HG02970 (cell line): ENCODE measurements at regions not wholly inside any gene's neighbourhood (a gene's known extent, or its start where the extent isn't known, plus 50 kb on each side); places are given as distances from the start of the nearest gene placed in this dataset.
"Not testable (repeated sequence)": the region's sequence is repeated elsewhere in the genome, so short reads cannot be mapped to it uniquely, and the experiment has no call there.

ENCODE experiments used
- ATAC-seq: cut with Tn5 transposase; IDR thresholded peaks from one replicate; pipeline ENCODE4 v1.9.1; 2021; ENCODE audit warnings: mild to moderate bottlenecking, moderate library complexity, moderate number of reproducible peaks; ENCODE audit not compliant: unreplicated experiment, low FRiP score

DNA sequence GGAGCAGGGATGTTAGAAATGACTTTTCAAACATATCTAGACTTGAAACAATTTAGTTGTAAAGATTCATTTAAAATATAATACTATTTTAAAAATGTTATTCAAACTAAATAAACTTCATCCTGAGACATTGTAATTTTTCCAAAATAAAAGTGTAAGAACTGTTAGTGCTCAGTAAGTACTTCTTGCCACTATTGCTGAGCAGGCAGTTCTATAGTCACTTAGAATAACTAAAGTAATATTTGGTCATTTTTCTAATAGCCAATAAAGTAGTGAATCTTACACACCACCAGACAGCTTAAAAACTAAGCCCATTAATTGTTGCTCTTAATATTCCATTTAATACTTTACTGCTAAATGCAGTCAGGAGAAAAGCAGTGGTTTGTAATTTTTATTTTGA is 1120.0 kb upstream of the CDH10 start:
- ATAC-seq, result no peak

DNA sequence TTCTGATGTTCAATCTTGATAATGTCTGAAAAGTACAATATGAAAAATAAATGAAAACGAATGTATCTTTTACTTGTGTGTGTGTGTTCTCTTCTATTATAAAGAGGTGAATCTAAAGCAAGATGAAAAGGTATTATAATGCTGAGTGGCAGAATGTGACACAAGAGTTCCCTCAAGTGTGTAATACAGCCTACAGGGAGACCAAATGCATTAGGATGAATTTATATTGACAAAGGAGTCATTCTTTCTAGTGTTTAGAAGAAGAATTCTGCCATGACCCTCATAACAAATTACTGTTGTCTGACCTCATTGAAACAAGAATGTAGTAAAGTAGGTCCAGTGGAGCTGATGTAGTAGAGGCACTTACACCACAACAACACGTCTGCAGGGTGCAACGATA is 1119.0 kb upstream of the CDH10 start:
- no peak for ATAC-seq

DNA sequence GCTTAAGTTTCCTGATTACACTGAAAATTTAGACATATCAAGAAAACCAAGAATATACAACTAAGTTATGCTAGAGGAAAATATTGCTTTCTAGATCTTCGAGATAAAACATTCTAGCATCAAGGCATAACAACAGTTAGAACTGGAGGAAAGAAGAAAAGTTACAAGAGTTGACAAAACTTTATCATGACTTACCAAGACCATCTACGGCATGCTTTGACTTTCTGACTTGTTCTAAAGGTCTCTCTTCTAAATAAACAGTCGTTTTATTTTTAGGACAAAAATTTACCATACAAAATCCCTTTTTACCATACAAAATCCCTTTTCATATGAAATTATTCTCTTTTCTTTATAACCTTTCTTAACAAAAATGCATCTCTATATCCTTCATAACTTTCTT is 1110.1 kb upstream of the CDH10 start:
- ATAC-seq, result no peak

DNA sequence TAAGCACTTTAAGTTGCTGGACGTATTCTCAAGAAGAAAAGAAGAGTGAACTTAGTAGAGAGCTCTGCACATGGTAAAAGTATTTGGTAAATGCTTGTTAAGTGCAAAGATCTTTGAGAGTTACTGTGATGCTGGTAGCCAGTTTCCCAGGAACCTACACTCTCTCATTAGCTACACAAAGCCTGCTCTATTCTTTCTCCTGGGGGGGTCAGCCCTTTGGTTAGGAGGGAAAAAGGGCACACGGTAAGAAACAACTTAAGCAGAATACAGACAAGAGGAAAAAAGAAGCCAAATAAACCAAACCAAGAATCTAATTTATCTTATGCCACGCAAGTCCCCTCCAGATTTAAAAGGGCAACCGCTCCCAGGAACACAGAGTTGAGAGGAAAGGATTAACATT is 1100.1 kb upstream of the CDH10 start:
- no peak for ATAC-seq

DNA sequence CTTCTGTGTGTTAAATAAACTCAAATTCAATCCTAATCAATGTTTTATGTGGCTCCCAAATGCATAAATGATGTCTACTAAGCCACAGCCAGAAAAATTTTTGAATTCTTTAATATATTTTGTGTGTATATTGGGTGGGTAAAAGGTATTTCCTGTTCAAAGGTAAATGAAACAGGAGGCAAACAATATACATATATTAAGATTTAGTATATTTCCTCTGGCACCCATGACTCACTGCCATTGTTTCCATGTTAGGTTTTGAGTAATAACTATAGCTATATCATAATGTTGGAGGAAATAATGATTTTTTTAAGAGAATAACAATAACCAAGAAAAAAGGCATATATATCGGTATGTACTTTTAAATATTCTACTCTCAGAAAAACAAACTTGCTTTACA is 1071.9 kb upstream of the CDH10 start:
- no peak for ATAC-seq

DNA sequence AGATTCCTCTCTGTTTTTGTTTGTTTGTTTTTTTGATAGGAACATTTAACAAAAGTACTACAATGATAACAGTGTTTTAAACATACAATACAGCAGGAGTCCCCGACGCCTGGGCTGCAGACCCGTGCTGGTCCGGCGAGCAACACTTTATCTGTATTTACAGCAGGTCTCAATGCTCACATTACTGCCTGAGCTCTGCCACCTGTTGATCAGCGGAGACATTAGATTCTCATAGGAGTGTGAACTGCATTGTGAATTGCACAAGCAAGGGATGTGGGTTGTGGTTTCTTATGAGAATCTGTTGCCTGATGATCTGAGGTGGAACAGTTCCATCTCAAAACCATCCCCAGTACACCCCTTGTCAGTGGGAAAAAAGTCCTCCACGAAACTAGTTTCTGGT is 1068.5 kb upstream of the CDH10 start:
- no peak for ATAC-seq

DNA sequence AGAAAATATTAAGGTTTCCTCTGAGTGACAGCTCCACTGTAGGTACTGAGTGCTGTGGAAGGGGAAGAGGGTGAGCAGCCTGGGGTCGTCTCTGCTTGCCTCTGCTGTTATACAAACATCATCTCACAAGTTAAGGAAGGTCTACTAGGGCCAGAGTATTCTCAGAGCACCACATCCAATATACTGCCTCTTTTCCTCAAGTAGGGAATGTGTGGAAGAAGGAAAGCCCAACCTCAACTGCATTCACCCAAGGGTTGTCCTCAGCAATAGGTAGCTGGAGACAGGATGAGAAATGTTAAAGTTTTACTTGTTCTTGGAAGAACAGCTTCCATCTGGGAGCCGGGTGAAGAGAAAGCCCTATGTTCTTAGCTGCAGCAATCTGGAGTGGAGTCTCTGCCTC is 1062.3 kb upstream of the CDH10 start:
- no peak for ATAC-seq

DNA sequence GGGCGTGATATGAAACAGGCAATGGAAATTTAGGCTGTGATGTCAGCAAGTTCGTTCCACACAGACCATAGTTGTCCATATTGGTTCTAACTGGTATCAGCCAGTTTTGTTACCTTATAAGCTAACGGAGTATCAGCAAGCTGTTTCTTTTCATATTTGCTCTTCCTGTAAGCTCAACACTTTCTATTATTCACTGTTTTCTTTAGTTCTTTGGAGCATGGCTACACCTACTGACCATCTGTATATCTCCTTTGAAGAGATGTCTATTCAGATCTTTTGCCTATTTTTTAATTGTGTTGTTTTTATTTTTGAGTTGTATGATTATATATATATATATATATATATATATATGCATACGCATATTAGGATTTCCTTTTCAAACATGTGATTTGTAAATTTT is 1057.2 kb upstream of the CDH10 start:
- no peak for ATAC-seq

DNA sequence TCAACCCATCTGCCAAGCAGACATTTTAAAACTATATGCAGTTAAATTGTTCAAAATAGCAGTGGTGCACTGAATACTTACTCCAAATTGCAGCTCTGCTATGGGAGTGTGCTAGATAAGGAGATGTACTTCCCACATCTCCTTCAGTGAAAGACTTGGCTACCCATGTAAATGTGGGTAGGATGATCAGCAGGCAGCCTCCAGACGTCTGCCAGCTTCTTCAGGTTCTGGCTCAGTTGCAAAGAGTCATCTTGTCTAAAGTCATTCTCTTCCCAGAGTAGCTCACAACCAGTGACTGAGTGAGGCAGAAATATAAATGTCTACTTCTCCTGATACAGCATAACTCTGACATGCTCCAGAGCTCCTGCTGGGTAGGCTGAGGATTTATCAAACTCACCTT is 1050.0 kb upstream of the CDH10 start:
- ATAC-seq, result no peak

DNA sequence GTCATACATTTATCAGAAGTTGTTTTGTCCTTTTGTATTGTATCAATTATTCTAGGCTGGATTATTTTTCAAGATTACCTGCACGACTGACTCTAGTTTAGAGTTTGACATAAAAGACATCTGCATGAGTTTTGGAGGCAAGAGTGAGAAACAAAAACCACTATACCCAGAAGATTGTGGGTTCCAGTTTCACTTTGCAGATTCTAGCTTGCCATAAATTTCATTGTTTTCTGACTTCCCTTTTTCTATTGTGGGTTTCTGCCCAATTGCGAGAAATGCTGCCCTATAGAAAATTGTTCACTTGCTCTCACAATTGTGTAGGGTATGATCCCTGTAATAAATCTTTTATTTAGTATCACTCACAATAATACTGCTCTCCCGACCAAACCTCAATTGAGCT is 1043.4 kb upstream of the CDH10 start:
- ATAC-seq, result no peak

DNA sequence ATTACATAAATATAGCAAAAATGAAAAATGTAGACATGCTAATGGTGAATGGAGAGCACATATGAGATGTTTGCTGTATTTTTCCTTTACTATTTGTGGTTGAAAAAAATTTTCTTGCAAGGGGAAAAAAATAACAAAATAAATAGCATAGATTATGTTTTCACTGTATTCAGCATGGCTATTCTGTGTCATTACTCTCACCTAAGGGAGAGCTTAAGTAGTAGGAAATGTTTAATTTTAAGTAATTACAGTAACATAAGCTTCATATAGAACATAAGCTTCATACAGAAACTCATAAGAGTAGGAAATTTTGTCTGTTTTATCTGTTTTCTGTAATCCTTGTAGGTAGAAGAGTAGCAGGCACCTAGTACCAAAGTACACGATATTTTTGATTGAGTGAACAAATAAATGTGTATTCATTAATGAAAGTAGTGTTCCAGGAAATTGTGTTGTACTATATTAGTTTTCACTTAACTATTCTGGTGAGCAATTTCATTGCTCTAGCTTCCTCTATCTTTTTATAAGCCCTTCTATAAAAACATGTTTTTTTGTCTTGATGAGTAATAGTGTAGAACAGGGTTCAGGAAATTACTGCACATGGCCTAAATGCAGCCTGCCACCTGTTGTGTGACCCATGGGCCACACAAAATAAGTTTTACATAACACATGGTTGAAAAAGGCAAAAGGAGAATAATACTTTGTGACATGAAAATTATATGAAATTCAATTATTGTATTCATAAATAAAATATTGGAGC is 1025.0 kb upstream of the CDH10 start:
- ATAC-seq, result no peak

DNA sequence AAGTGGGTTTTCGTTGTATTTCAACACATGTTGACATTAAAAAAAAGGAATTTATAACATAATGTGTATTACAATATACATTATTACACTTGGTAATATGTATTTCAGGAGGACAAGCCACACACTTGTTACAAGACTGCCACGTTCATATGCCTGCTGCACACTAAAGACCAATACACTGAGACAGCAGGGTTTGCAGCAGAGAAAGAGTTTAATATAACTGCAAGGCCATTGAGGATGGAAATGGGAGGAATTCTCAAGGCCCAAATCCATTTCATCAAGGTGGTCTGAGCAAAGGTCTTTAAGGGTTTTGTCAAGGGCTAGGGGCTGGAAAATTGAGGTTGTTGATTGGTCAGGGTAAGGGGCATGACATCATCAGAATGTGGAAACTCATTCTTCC is 1017.8 kb upstream of the CDH10 start:
- ATAC-seq, result no peak

DNA sequence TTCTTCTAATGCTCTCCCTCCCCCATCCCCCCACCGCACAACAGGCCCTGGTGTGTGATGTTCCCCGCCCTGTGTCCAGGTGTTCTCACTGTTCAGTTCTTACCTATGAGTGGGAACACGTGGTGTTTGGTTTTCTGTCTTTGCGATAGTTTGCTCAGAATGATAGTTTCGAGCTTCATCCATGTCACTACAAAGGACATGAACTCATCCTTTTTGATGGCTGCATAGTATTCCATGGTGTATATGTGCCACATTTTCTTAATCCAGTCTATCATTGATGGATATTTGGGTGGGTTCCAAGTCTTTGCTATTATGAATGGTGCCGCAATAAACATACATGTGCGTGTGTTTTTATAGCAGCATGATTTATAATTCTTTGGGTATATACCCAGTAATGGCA is 1005.5 kb upstream of the CDH10 start:
- not testable (repeated sequence) for ATAC-seq

DNA sequence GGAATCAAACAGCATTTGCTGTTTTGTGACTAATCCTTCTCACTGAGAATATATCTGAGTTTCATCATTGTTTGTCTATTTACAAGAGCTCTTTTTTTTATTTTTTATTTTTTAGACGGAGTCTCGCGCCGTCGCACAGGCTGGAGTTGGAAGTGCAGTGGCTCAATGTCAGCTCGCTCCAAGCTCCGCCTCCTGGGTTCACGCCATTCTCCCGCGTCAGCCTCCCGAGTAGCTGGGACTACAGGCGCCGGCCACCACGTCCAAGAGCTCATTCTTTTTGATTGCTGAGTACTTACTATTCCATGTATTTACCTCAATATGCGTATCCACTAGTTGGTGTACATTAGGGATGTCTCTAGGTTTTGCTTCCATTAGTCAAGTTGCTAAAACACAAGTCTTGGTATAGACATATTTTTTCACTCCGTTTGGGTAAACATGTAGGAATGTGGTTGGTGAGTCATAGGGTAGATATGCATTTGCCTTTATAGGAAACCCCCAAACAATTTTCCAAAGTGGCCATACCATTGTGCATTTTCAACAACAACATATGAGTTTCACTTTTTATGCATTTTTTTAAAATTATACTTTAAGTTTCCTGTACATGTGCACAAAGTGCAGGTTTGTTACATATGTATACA is 1005.0 kb upstream of the CDH10 start:
- no peak for ATAC-seq

DNA sequence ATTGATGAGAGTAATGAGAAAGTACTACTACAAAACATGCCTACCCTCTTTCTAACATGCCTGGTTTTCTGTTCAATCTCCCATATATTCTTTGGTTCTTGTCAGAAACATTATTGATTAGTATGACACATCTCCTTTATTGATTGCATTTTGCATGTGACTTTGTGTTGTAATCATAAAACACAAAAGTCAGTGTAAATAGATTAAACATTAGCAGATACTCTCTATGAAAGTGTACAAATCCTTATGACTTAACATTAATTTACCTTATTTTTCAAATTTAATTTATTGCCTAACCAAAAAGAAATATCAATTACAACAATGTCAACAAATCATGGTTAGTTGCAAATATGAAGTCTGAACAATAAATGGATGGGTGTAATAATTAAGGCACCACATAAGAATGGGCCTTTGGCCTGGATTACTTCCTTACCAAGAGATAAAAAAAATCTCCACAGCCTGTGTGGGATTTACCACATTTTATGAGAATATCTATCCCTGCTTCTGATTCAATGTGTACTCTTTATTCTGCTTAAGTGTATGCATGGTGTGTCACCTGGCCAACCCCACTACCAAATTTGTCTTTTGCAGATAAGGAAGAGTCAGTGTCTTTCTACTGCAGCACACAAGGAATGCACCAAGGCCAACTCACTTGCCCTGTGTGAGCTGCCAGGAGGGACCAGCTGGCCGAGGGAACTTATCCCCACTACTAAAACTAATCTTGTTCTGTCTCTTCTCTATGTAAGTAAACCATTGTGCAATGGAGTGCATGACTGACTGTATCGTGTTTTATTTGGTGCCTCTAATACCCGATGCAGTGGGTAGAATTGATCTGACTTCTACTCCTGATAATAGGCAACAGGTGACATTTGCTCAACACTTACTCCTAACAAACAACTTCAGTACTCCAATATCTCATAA is 1001.9 kb upstream of the CDH10 start:
- ATAC-seq, result no peak

DNA sequence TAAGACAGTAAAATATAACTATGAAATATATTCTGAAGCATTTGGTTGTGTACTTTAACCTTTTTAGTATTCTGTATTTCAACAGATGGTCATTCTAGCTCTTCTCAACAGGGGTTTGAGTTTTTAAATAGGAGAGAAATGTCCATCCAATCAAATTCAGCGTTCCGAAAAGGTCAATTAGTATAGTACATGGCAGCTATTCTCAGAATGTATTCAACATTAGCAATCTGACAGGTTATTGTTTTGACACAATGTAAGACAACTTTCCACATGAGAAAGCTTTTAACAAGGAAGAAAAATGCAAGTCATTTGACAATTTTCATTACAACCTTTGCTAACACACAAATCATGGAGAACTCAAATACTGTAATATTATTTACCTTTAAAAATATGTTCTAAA is 996.3 kb upstream of the CDH10 start:
- no peak for ATAC-seq

DNA sequence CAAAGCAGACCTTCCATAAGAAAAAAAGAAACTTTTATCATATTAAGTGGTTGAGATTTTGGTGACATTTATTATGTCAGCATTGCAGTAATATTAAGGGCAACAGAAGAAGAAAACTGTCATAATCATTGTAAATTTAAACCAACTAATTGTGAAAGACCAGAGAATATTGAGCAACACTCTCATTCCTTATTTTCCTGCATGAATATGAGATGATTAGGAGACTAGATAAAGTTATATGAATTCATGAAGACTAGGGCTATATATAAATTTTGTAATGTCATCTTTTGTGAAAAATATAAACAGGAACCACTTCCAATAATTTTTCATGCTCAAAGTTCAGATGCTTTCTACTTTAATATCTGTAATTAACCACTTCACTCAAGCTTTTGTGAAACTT is 974.5 kb upstream of the CDH10 start:
- ATAC-seq, result no peak

DNA sequence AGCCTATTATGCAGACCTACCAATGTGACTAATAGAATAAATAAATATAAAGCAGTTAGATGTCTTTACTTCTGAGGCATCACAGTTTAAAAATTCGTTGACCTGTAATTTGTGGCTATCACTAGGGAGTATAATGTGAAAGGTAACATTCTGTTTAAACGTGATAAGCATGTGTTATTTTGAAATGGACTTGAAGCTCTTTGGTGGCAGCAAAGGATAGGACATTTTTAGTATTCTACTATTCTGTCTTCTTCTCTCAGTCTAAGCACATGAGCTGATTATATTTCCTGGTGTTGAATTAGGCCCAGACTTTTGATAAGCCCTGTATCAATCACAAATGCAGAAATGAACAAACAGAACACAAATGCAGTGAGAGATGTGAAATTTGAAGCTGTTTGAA is 974.0 kb upstream of the CDH10 start:
- ATAC-seq, result no peak

DNA sequence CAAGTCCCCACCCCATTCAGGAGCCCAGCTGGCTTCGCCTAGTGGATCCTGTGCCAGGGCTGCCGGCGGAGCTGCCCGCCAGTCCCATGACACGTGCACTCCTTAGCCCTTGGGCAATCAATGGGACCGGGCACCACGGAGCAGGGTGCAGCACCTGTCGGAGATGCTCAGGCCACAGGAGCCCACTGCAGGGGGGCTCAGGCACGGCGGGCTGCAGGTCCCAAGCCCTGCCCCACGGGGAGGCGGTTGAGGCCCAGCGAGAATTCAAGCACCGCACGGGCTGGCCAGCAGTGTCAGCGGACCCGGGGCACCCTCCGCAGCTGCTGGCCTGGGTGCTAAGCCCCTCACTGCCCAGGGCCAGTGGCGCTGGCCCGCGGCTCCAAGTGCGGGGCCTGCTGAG is 969.7 kb upstream of the CDH10 start:
- no peak for ATAC-seq

DNA sequence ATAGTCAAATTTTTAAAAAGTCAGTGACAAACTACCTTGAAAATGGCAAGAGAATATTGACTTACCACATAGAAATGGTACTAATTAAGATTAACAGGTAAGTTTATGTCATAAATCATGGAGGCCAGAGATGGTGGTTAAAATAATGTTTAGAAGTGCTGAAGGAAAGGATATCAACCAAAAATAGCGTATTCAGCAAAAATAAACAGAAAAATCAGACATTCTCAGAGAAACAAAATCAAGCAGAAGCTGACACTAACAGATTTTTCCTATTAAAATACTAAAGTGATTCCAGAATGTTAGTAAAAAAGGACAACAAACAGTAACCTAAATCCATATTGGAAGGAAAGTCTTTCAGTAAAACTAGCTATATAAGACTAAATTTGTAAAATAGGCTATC is 959.9 kb upstream of the CDH10 start:
- ATAC-seq, result no peak

DNA sequence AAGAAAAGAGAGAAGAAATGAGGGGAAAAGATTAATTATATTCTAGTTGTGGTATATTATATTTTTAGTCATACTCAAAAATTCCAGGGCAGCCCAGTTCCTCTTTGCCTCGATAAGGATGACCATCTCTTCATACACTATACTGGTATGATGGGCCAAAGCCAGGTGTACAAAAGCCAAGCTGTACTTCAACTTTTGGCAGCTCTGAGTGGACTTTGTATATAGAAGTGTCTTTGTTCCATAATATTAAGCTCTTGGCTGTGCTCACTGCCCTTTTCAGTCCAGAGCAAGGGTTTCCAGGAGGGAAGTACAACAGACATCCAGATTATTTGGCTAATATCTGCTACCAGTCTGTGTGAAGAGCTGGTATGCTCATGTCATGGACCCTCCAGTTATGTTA is 934.3 kb upstream of the CDH10 start:
- no peak for ATAC-seq
